ELF-1 (cell line): ENCODE measurements at regions not wholly inside any gene's neighbourhood (a gene's known extent, or its start where the extent isn't known, plus 50 kb on each side); places are given as distances from the start of the nearest gene placed in this dataset.

Experiments
- DNase-seq: peaks from one replicate; pipeline ENCODE4 v3.0.0-alpha.2; 2016; ENCODE audit warnings: low read depth, low spot score

- no peak for DNase-seq
These were observed 119.4 kb downstream of the EVX1 start for GRCh38 chr7:27362026-27362425.

- DNase-seq: no peak
These were observed 121.7 kb downstream of the EVX1 start for GRCh38 chr7:27364344-27364758.

GRCh38 chr7:27367179-27367932, 124.8 kb downstream of the EVX1 start:
- DNase-seq: no peak

- no peak for DNase-seq
These were observed 125.4 kb downstream of the EVX1 start for GRCh38 chr7:27367933-27368549.

GRCh38 chr7:27374958-27375841, 132.6 kb downstream of the EVX1 start:
- DNase-seq: peak; percentile 30

GRCh38 chr7:27375958-27376357, 133.4 kb downstream of the EVX1 start:
- DNase-seq: peak; percentile 84

GRCh38 chr7:27377988-27378387, 135.4 kb downstream of the EVX1 start:
- no peak for DNase-seq

GRCh38 chr7:27382307-27382706, 139.7 kb downstream of the EVX1 start:
- no peak for DNase-seq

GRCh38 chr7:27386581-27386980, 144.0 kb downstream of the EVX1 start:
- DNase-seq: no peak

GRCh38 chr7:27387864-27388263, 145.3 kb downstream of the EVX1 start:
- DNase-seq: no peak

GRCh38 chr7:27388561-27388960, 146.0 kb downstream of the EVX1 start:
- no peak for DNase-seq

- no peak for DNase-seq
These were observed 146.9 kb downstream of the EVX1 start for GRCh38 chr7:27389496-27389895.

- DNase-seq: no peak
These were observed 149.9 kb downstream of the EVX1 start for GRCh38 chr7:27392477-27392876.

GRCh38 chr7:27394871-27395270, 152.3 kb downstream of the EVX1 start:
- no peak for DNase-seq

GRCh38 chr7:27395626-27396025, 153.0 kb downstream of the EVX1 start:
- DNase-seq: no peak

- DNase-seq: no peak
These were observed 154.9 kb downstream of the EVX1 start for GRCh38 chr7:27397503-27397902.

- DNase-seq: no peak
These were observed 156.2 kb downstream of the EVX1 start for GRCh38 chr7:27398851-27399250.

GRCh38 chr7:27399791-27400567, 157.4 kb downstream of the EVX1 start:
- DNase-seq: no peak

GRCh38 chr7:27405780-27406179, 163.2 kb downstream of the EVX1 start:
- DNase-seq: no peak

GRCh38 chr7:27409311-27409710, 166.7 kb downstream of the EVX1 start:
- no peak for DNase-seq

- no peak for DNase-seq
These were observed 167.2 kb downstream of the EVX1 start for GRCh38 chr7:27409776-27410175.
